Mesenchymal stem cell (in vitro differentiated cells and primary cell): ENCODE measurements at regions not wholly inside any gene's neighbourhood (a gene's known extent, or its start where the extent isn't known, plus 50 kb on each side); places are given as distances from the start of the nearest gene placed in this dataset.

ENCODE experiments used
- DNase-seq: peaks from one replicate; pipeline ENCODE4 v3.0.0-alpha.2; 2013
- H2AFZ ChIP-seq: one replicate; pipeline ENCODE4 v1.6.1; 2013; ENCODE audit warnings: low read depth, mild to moderate bottlenecking, control low read depth, inconsistent platforms, low read length, moderate library complexity
- H2AK5ac ChIP-seq: 2 replicates; pipeline ENCODE4 v1.6.1; 2013; ENCODE audit warnings: low read length, moderate library complexity, mild to moderate bottlenecking, inconsistent platforms; ENCODE audit not compliant: severe bottlenecking
- H2BK120ac ChIP-seq: one replicate; pipeline ENCODE4 v1.6.1; 2013; ENCODE audit warnings: low read depth, mild to moderate bottlenecking, inconsistent platforms, low read length, moderate library complexity
- H2BK12ac ChIP-seq, 2 experiments: one replicate each; pipeline ENCODE4 v1.6.1; 2013; ENCODE audit warnings: inconsistent platforms in 2 of 2, low read length in 2 of 2, mild to moderate bottlenecking in 2 of 2, moderate library complexity in 2 of 2, control low read depth in 1 of 2
- H2BK15ac ChIP-seq: one replicate; pipeline ENCODE4 v1.6.1; 2013; ENCODE audit warnings: mild to moderate bottlenecking, low read depth, inconsistent platforms; ENCODE audit not compliant: poor library complexity, severe bottlenecking
- H2BK5ac ChIP-seq: 2 replicates; pipeline ENCODE4 v1.6.1; 2013; ENCODE audit warnings: low read depth, mild to moderate bottlenecking, low read length, control low read depth, inconsistent platforms; ENCODE audit not compliant: poor library complexity, severe bottlenecking
- H3K14ac ChIP-seq, 2 experiments: one replicate each; pipeline ENCODE4 v1.6.1; 2013; ENCODE audit warnings: inconsistent platforms in 2 of 2, low read length in 2 of 2, control low read depth in 1 of 2, mild to moderate bottlenecking in 1 of 2, moderate library complexity in 1 of 2
- H3K18ac ChIP-seq, 2 experiments: one replicate each; pipeline ENCODE4 v1.6.1; 2013; ENCODE audit warnings: inconsistent platforms in 2 of 2, low read length in 2 of 2, control low read depth in 1 of 2, low read depth in 1 of 2, mild to moderate bottlenecking in 1 of 2
- H3K23ac ChIP-seq, 2 experiments: one replicate each; pipeline ENCODE4 v1.6.1; 2013; ENCODE audit warnings: inconsistent platforms in 2 of 2, low read length in 2 of 2, mild to moderate bottlenecking in 2 of 2, moderate library complexity in 2 of 2, control low read depth in 1 of 2
- H3K27ac ChIP-seq: 2 replicates; pipeline ENCODE4 v1.5.1; 2013; ENCODE audit warnings: mild to moderate bottlenecking, moderate library complexity, low read length, control low read depth, inconsistent platforms; ENCODE audit not compliant: poor library complexity, severe bottlenecking
- H3K27me3 ChIP-seq, 2 experiments: 2 replicates each; pipeline versions ENCODE4 v1.6.1 to v1.7.0; 2013; ENCODE audit warnings: low read length in 2 of 2, mild to moderate bottlenecking in 2 of 2, moderate library complexity in 2 of 2, control low read depth in 1 of 2, inconsistent platforms in 1 of 2; ENCODE audit not compliant: control insufficient read depth in 1 of 2, insufficient read depth in 1 of 2
- H3K36me3 ChIP-seq, 2 experiments: 2 replicates each; pipeline versions ENCODE4 v1.6.1 to v1.7.0; 2013; ENCODE audit warnings: low read length in 2 of 2, control low read depth in 1 of 2, inconsistent platforms in 1 of 2, low read depth in 1 of 2, mild to moderate bottlenecking in 1 of 2; ENCODE audit not compliant: insufficient read depth in 2 of 2, control insufficient read depth in 1 of 2
- H3K4ac ChIP-seq, 2 experiments: one replicate each; pipeline ENCODE4 v1.6.1; 2013; ENCODE audit warnings: inconsistent platforms in 2 of 2, low read length in 2 of 2, mild to moderate bottlenecking in 2 of 2, moderate library complexity in 2 of 2, control low read depth in 1 of 2, low read depth in 1 of 2
- H3K4me1 ChIP-seq: 2 replicates; pipeline ENCODE4 v1.6.1; 2013; ENCODE audit warnings: low read depth, low read length, control low read depth; ENCODE audit not compliant: control insufficient read depth, insufficient read depth
- H3K4me2 ChIP-seq: 2 replicates; pipeline ENCODE4 v1.6.1; 2013; ENCODE audit warnings: low read length, mild to moderate bottlenecking, inconsistent platforms; ENCODE audit not compliant: poor library complexity, severe bottlenecking
- H3K4me3 ChIP-seq, 2 experiments: 2 replicates each; pipeline versions ENCODE4 v1.5.1 to v1.7.0; 2013; ENCODE audit warnings: low read length in 2 of 2, mild to moderate bottlenecking in 2 of 2, control low read depth in 1 of 2, low read depth in 1 of 2; ENCODE audit not compliant: insufficient read depth in 1 of 2
- H3K79me1 ChIP-seq: replicated peaks from 2 replicates; pipeline ENCODE4 v1.6.1; 2013; ENCODE audit warnings: mild to moderate bottlenecking, control low read depth, low read length, inconsistent platforms; ENCODE audit not compliant: poor library complexity, severe bottlenecking
- H3K9ac ChIP-seq: 2 replicates; pipeline ENCODE4 v1.7.0; 2013; ENCODE audit warnings: mild to moderate bottlenecking, low read length, moderate library complexity
- H3K9me3 ChIP-seq: 2 replicates; pipeline ENCODE4 v1.7.0; 2013; ENCODE audit warnings: mild to moderate bottlenecking, low read length; ENCODE audit not compliant: control insufficient read depth
- H4K8ac ChIP-seq: one replicate; pipeline ENCODE4 v1.6.1; 2013; ENCODE audit warnings: inconsistent platforms, mild to moderate bottlenecking, low read length, moderate library complexity
- H4K91ac ChIP-seq: one replicate; pipeline ENCODE4 v1.6.1; 2013; ENCODE audit warnings: mild to moderate bottlenecking, low read length, inconsistent platforms
- WGBS: methylation state at CpG from one replicate; pipeline ENCODE4 v1.1.7; 2013; ENCODE audit warnings: mixed read lengths; 5-methylcytosine and 5-hydroxymethylcytosine counted together

DNA sequence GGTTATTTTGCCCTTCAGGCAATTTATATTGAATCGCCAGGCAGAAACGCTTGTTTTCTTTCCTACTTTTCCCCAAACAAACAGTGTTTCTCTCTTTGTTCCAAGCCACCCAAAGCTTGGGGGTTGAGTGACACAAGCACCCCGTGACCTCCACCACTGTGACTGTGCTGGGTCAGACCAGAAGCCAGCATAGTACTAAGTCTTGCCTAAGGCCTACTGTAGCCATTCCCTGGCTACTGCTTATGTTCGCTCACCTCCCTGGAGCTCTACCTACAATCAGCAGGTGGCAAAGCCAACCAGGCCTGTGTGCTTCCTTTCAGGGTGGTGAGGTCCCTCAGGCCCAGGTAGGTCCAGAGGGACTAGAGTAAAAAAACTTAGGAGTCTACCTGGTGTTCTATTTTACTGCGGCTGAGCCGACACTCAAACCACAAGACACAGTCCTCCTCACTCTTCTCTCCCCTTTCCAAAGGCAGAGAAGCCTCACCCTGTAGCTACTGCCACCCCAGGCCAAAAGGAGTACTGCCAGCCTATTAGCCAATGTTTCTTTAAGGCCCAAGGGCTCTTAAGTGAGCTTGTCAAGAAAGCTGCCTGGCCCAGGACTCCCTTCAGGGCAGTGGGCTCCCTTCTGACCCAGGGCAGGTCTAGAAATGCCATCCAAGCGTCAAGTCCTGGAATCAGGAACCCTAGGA lies 411.8 kb upstream of the MIS18BP1 start:
- no peak for DNase-seq
- no peak overlapping the region for H3K4ac ChIP-seq
- no peak overlapping the region for H3K9ac ChIP-seq
- no peak overlapping the region for H2BK12ac ChIP-seq
- H3K4me2 ChIP-seq, result no peak overlapping the region
- H2AFZ ChIP-seq, result no peak overlapping the region
- H3K36me3 ChIP-seq, result no peaks in the 10 kb centered on the region
- H3K4me3 ChIP-seq, result no peak overlapping the region
- H3K4me1 ChIP-seq, result no peaks in the 10 kb centered on the region
- H2BK120ac ChIP-seq, result no peak overlapping the region
- H3K79me1 ChIP-seq, result no peaks in the 10 kb centered on the region
- no peak overlapping the region for H4K8ac ChIP-seq
- no peak overlapping the region for H3K18ac ChIP-seq
- H2BK15ac ChIP-seq, result no peak overlapping the region
- no peak overlapping the region for H3K14ac ChIP-seq
- no peak overlapping the region for H4K91ac ChIP-seq
- H3K27me3 ChIP-seq, result no peaks in the 10 kb centered on the region
- 87% methylated on average over 6 of the region's 7 CpGs for WGBS
- H2AK5ac ChIP-seq, result no peak overlapping the region
- H2BK5ac ChIP-seq, result no peak overlapping the region
- H3K27ac ChIP-seq, result no peak overlapping the region
- H3K9me3 ChIP-seq, result peaks cover 32% of the 10 kb centered on the region
- H3K23ac ChIP-seq, result no peak overlapping the region

DNA sequence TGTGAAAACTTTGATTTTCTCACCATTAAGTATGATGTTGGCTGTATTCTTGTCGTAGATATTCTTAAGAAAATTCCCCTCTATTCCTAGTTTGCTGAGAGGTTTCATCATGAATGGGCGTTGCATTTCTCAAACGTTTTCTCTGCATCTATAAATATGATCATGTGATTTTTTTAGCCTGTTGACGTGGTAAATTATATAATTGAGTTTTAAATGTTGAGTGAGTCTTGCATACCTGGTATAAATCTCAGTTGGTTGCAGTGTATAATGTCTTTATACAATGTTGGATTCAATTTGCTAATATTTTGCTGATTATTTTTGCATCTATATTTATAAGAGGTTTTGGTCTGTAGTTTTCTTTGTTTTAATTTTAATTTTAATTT lies 405.9 kb upstream of the MIS18BP1 start:
- no peak overlapping the region for H2BK5ac ChIP-seq
- H3K18ac ChIP-seq, result no peak overlapping the region
- no peaks in the 10 kb centered on the region for H3K79me1 ChIP-seq
- H2BK120ac ChIP-seq, result no peak overlapping the region
- no peak overlapping the region for H2AFZ ChIP-seq
- H2AK5ac ChIP-seq, result no peak overlapping the region
- H3K14ac ChIP-seq, result no peak overlapping the region
- H3K4me3 ChIP-seq, result no peak overlapping the region
- WGBS, result 71% methylated on average over 4 of the region's 4 CpGs
- H3K27me3 ChIP-seq, result no peaks in the 10 kb centered on the region
- no peak overlapping the region for H3K23ac ChIP-seq
- H3K4me1 ChIP-seq, result no peaks in the 10 kb centered on the region
- H3K36me3 ChIP-seq, result no peaks in the 10 kb centered on the region
- no peak overlapping the region for H3K4ac ChIP-seq
- H3K9ac ChIP-seq, result no peak overlapping the region
- H3K9me3 ChIP-seq, result peaks cover 17% of the 10 kb centered on the region
- no peak for DNase-seq
- no peak overlapping the region for H3K4me2 ChIP-seq
- no peak overlapping the region for H2BK15ac ChIP-seq
- H4K91ac ChIP-seq, result no peak overlapping the region
- H4K8ac ChIP-seq, result no peak overlapping the region
- no peak overlapping the region for H2BK12ac ChIP-seq
- H3K27ac ChIP-seq, result no peak overlapping the region

DNA sequence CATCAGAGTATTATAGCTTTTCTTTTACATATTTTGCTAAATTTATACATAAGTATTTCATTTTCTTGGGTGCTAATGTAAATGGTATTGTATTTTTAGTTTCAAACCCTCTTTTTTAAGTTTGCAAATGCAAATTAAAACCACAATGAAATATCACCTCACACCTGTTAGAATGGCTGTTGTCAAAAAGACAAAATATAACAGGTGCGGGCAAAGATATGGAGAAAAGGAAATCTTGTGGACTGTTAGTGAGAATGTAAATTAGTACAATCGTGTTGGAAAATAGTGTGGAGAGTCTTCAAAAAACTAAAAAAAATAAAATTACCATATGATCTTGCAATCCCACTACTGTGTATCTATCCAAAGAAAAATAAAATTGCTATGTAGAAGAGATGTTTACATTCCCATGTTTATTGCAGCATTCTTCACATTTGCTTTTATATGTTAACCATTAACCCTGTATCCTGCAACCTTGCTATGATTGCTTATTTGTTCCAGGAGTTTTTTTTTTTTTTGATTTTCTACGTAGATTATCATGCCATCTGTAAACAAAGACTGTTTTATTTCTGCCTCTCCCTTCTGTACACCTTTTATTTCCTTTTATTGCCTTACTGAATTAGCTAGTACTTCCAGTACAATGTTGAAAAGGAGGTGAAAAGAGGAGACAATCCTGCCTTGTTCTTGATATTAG lies 405.4 kb upstream of the MIS18BP1 start:
- no peak for DNase-seq
- H3K4me2 ChIP-seq, result no peak overlapping the region
- H3K23ac ChIP-seq, result no peak overlapping the region
- 100% methylated on average over 1 of the region's 3 CpGs for whole genome bisulfite sequencing
- H3K36me3 ChIP-seq, result no peaks in the 10 kb centered on the region
- no peak overlapping the region for H2AFZ ChIP-seq
- H4K8ac ChIP-seq, result no peak overlapping the region
- H3K14ac ChIP-seq, result no peak overlapping the region
- H3K4me3 ChIP-seq, result no peak overlapping the region
- H3K27me3 ChIP-seq, result no peaks in the 10 kb centered on the region
- H2BK120ac ChIP-seq, result no peak overlapping the region
- no peak overlapping the region for H3K9ac ChIP-seq
- no peak overlapping the region for H3K18ac ChIP-seq
- H2BK5ac ChIP-seq, result no peak overlapping the region
- peaks cover 17% of the 10 kb centered on the region for H3K9me3 ChIP-seq
- H3K79me1 ChIP-seq, result no peaks in the 10 kb centered on the region
- no peak overlapping the region for H3K4ac ChIP-seq
- no peak overlapping the region for H2AK5ac ChIP-seq
- H3K4me1 ChIP-seq, result no peaks in the 10 kb centered on the region
- H4K91ac ChIP-seq, result no peak overlapping the region
- no peak overlapping the region for H3K27ac ChIP-seq
- no peak overlapping the region for H2BK12ac ChIP-seq
- H2BK15ac ChIP-seq, result no peak overlapping the region

DNA sequence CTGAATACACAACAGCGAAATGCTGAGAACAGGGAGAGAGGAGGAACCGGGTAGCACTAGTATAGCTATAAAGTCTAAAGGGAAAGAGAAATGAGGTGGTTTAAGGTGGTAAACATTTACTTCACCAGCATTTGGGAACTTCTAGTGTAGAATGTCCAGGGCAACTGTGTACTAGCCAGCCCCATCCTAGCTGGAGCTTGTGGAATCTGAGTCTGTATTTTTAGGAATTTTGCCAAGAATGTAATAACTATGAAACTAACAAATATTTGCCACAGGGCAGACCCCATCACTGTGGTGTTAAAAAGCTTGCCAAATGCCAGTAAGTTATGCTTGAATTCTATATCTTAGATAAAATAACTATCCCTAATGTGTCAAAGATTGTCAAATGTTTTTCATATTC lies 398.9 kb upstream of the MIS18BP1 start:
- WGBS, result 91% methylated on average over 2 of the region's 2 CpGs
- H3K27me3 ChIP-seq, result no peaks in the 10 kb centered on the region
- H3K23ac ChIP-seq, result no peak overlapping the region
- H3K4ac ChIP-seq, result no peak overlapping the region
- peak overlapping the region; percentile 52 for H3K27ac ChIP-seq
- no peaks in the 10 kb centered on the region for H3K4me1 ChIP-seq
- H2BK15ac ChIP-seq, result no peak overlapping the region
- H4K91ac ChIP-seq, result no peak overlapping the region
- H3K4me3 ChIP-seq, result no peak overlapping the region
- no peak overlapping the region for H2BK12ac ChIP-seq
- no peak for DNase-seq
- H4K8ac ChIP-seq, result no peak overlapping the region
- no peak overlapping the region for H2AFZ ChIP-seq
- H2BK120ac ChIP-seq, result no peak overlapping the region
- no peaks in the 10 kb centered on the region for H3K36me3 ChIP-seq
- no peaks in the 10 kb centered on the region for H3K79me1 ChIP-seq
- H3K18ac ChIP-seq, result no peak overlapping the region
- no peak overlapping the region for H2BK5ac ChIP-seq
- H2AK5ac ChIP-seq, result no peak overlapping the region
- H3K9ac ChIP-seq, result no peak overlapping the region
- H3K14ac ChIP-seq, result no peak overlapping the region
- peaks cover 17% of the 10 kb centered on the region for H3K9me3 ChIP-seq
- H3K4me2 ChIP-seq, result peak overlapping the region; percentile 28
